Neural cell (in vitro differentiated cells): ENCODE measurements at regions not wholly inside any gene's neighbourhood (a gene's known extent, or its start where the extent isn't known, plus 50 kb on each side); places are given as distances from the start of the nearest gene placed in this dataset.

Experiments used
- H2AFZ ChIP-seq: fragments of 200-600, 300-800 bp; sonication (generic), shearing (Covaris generic); 2 replicates; pipeline ENCODE4 v1.6.0; 2014; ENCODE audit warnings: low read depth, mild to moderate bottlenecking, antibody characterized with exemption, low read length, moderate library complexity
- H3F3A ChIP-seq: fragments of 200-600 bp; shearing (Covaris generic); 2 replicates; pipeline ENCODE4 v1.6.1; 2016; ENCODE audit warnings: mild to moderate bottlenecking, moderate library complexity, mixed read lengths, antibody characterized with exemption, low read length; ENCODE audit not compliant: insufficient read depth, poor library complexity, severe bottlenecking
- H3K27ac ChIP-seq: fragments of 200-600, 300-800 bp; sonication (generic), shearing (Covaris generic); 2 replicates; pipeline ENCODE4 v1.5.1; 2014; ENCODE audit warnings: mild to moderate bottlenecking, low read length, moderate library complexity
- H3K27me3 ChIP-seq: fragments of 300-800, 200-600 bp; sonication (generic), shearing (Covaris generic); 2 replicates; pipeline ENCODE4 v1.6.0; 2014; ENCODE audit warnings: mild to moderate bottlenecking, low read depth, low read length, moderate library complexity; ENCODE audit not compliant: insufficient read depth
- H3K36me3 ChIP-seq: fragments of 300-800, 200-600 bp; sonication (generic), shearing (Covaris generic); 2 replicates; pipeline ENCODE4 v1.5.1; 2014; ENCODE audit warnings: mild to moderate bottlenecking, antibody characterized with exemption, low read length, moderate library complexity; ENCODE audit not compliant: insufficient read depth
- H3K4me2 ChIP-seq: fragments of 300-800, 200-600 bp; sonication (generic), shearing (Covaris generic); 2 replicates; pipeline ENCODE4 v1.6.0; 2014; ENCODE audit warnings: mild to moderate bottlenecking, low read length
- H3K4me3 ChIP-seq: fragments of 300-800, 200-600 bp; sonication (generic), shearing (Covaris generic); 2 replicates; pipeline ENCODE4 v1.5.1; 2014; ENCODE audit warnings: mild to moderate bottlenecking, low read length, moderate library complexity
- H3K79me2 ChIP-seq: fragments of 200-600 bp; shearing (Covaris generic); replicated peaks from 2 replicates; pipeline ENCODE4 v1.6.0; 2014; ENCODE audit warnings: mild to moderate bottlenecking, low read length, moderate library complexity; ENCODE audit not compliant: insufficient read depth
- H3K9ac ChIP-seq: fragments of 300-800, 200-600 bp; sonication (generic), shearing (Covaris generic); 2 replicates; pipeline ENCODE4 v1.6.1; 2016; ENCODE audit warnings: mild to moderate bottlenecking, low read length, mixed read lengths
- H3K9me2 ChIP-seq: fragments of 200-600 bp; shearing (Covaris generic); 2 replicates; pipeline ENCODE4 v1.6.1; 2016; ENCODE audit warnings: mild to moderate bottlenecking, low read length, mixed read lengths; ENCODE audit not compliant: insufficient read depth
- H3K9me3 ChIP-seq: fragments of 200-600, 300-800 bp; sonication (generic), shearing (Covaris generic); 2 replicates; pipeline ENCODE4 v1.6.1; 2016; ENCODE audit warnings: mild to moderate bottlenecking, mixed run types, low read length, moderate library complexity, mixed read lengths
- H4K20me1 ChIP-seq: fragments of 200-600 bp; shearing (Covaris generic); 2 replicates; pipeline ENCODE4 v1.6.1; 2016; ENCODE audit warnings: mild to moderate bottlenecking, mixed run types; ENCODE audit not compliant: insufficient read depth
- CTCF ChIP-seq: fragments of 450-650 bp; IDR thresholded peaks from 2 replicates; pipeline ENCODE4 v1.5.1; 2014; ENCODE audit warnings: antibody characterized with exemption, mild to moderate bottlenecking, moderate library complexity; ENCODE audit not compliant: poor library complexity, severe bottlenecking
- EP300 ChIP-seq: fragments of 450-650 bp; conservative IDR thresholded peaks from 2 replicates; pipeline ENCODE4 v1.6.1; 2014; ENCODE audit warnings: antibody characterized with exemption, mild to moderate bottlenecking, moderate library complexity; ENCODE audit not compliant: poor library complexity, severe bottlenecking
- EZH2 ChIP-seq: fragments of 200-600, 300-800 bp; shearing (Covaris generic), sonication (generic); IDR thresholded peaks from 2 replicates; pipeline ENCODE4 v1.6.1; 2014; ENCODE audit warnings: antibody characterized with exemption, low read length, borderline replicate concordance, mild to moderate bottlenecking; ENCODE audit not compliant: insufficient read depth, poor library complexity, severe bottlenecking
- MXI1 ChIP-seq: fragments of 450-650 bp; conservative IDR thresholded peaks from 2 replicates; pipeline ENCODE4 v1.6.1; 2014; ENCODE audit warnings: antibody characterized with exemption, mild to moderate bottlenecking; ENCODE audit not compliant: poor library complexity, severe bottlenecking
- POLR2AphosphoS5 ChIP-seq: IDR thresholded peaks from 2 replicates; pipeline ENCODE4 v1.6.1; 2012
- RAD21 ChIP-seq: fragments of 450-650 bp; conservative IDR thresholded peaks from 2 replicates; pipeline ENCODE4 v1.6.1; 2014; ENCODE audit warnings: antibody characterized with exemption, mild to moderate bottlenecking, moderate library complexity
- REST ChIP-seq: IDR thresholded peaks from 2 replicates; pipeline ENCODE4 v1.6.1; 2012; ENCODE audit warnings: borderline replicate concordance
- SMC3 ChIP-seq: fragments of 450-650 bp; conservative IDR thresholded peaks from 2 replicates; pipeline ENCODE4 v1.6.1; 2014; ENCODE audit warnings: antibody characterized with exemption, mild to moderate bottlenecking, moderate library complexity; ENCODE audit not compliant: poor library complexity
- TAF1 ChIP-seq: IDR thresholded peaks from 2 replicates; pipeline ENCODE4 v1.6.1; 2012; ENCODE audit warnings: low read depth

GRCh38 chr21:35751171-35751570 lies 309.2 kb downstream of the SETD4 start:
- no peaks in the 10 kb centered on the region for H3K36me3 ChIP-seq
- H2AFZ ChIP-seq = no peak overlapping the region
- no peaks in the 10 kb centered on the region for H4K20me1 ChIP-seq
- TF ChIP-seq POLR2AphosphoS5 (no peak), REST (no peak), MXI1 (no peak), CTCF (no peak), EZH2 (no peak), RAD21 (no peak)
- no peak overlapping the region for H3K4me2 ChIP-seq
- H3K4me3 ChIP-seq = no peak overlapping the region
- H3K9me3 ChIP-seq = no peaks in the 10 kb centered on the region
- H3K27me3 ChIP-seq = no peaks in the 10 kb centered on the region
- H3K79me2 ChIP-seq = no peaks in the 10 kb centered on the region
- H3F3A ChIP-seq = no peaks in the 10 kb centered on the region
- H3K9ac ChIP-seq = no peak overlapping the region
- H3K9me2 ChIP-seq = no peaks in the 10 kb centered on the region
- H3K27ac ChIP-seq = no peak overlapping the region

DNA sequence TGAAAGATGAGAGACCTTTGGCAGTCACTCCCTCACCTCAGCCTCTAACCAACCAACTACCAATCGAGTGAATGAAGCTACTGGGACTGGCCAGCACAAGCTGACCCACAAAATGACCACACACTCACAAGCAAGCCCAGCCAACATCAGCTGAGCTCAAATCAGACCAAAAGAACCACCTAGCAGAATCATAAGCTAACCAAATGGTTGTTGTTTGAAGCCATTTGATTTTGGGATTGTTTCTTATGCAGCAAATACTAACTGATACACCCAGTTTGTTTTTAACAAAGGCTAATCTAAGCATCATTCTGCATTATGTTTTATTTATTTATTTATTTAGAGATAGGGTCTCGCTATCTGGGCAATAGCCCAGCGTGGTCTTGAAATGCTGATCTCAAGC lies 310.4 kb downstream of the SETD4 start:
- Histone ChIP-seq H3K4me3 (no peak overlapping the region), H3K4me2 (no peak overlapping the region), H3K27me3 (no peaks in the 10 kb centered on the region), H3K79me2 (no peaks in the 10 kb centered on the region), H3F3A (no peaks in the 10 kb centered on the region), H3K27ac (no peak overlapping the region), H3K9me2 (no peaks in the 10 kb centered on the region), H3K9me3 (no peaks in the 10 kb centered on the region), H3K36me3 (no peaks in the 10 kb centered on the region), H2AFZ (no peak overlapping the region), H3K9ac (no peak overlapping the region), H4K20me1 (no peaks in the 10 kb centered on the region)
- TF ChIP-seq EZH2 (no peak), MXI1 (no peak), EP300 (no peak), RAD21 (no peak), POLR2AphosphoS5 (no peak), REST (no peak), CTCF (no peak), SMC3 (no peak), TAF1 (no peak)
